ENCODE measurements at regions not wholly inside any gene's neighbourhood (a gene's known extent, or its start where the extent isn't known, plus 50 kb on each side); places are given as distances from the start of the nearest gene placed in this dataset.
A peak's percentile ranks its signal among the peaks of the same experiment; 100 is the strongest.

- no TSS peak for BruUV-seq (replicated peaks)
- Histone ChIP-seq H3K27me3 (ENCODE audit: control insufficient read depth in 1 of 2, insufficient read depth in 2 of 2, low read length in 2 of 2) (peaks cover 2 to 5% of the 10 kb centered on the region in 2 experiments; a peak in 2 of 5 replicates), H3K4me1 (ENCODE audit: insufficient read depth, low read length) (no peaks in the 10 kb centered on the region), H3K9ac (ENCODE audit: insufficient read depth, low read depth, low read length) (no peak overlapping the region), H2AFZ (ENCODE audit: low read length) (no peak overlapping the region), H3K36me3 (replicated peaks in 1 of 2; ENCODE audit: control insufficient read depth in 1 of 2, insufficient read depth in 2 of 2, low read length in 2 of 2) (no peaks in the 10 kb centered on the region), H3K27ac (ENCODE audit: extremely low read length, insufficient read depth, low read length) (no peak overlapping the region), H3K4me2 (ENCODE audit: low read depth, low read length) (no peak overlapping the region), H4K20me1 (ENCODE audit: insufficient read depth, low read length) (peaks cover 2% of the 10 kb centered on the region; the same call in 1 of the 2 replicates), H3K4me3 (replicated peaks in 1 of 3; ENCODE audit: insufficient read depth in 1 of 3, low read depth in 2 of 3, low read length in 3 of 3) (no peak overlapping the region), H3K9me3 (ENCODE audit: low read length) (no peaks in the 10 kb centered on the region), H3K79me2 (ENCODE audit: insufficient read depth, low read length) (no peaks in the 10 kb centered on the region)
- no peak for ATAC-seq
- CTCF ChIA-PET (ENCODE audit: low intra/inter-chr PET ratio, low total read pairs) = no interaction called here
- in situ Hi-C loops (cut with HindIII; ENCODE audit: extremely low pct_ligation_motif_present, low pct_unique_long_range_greater_than_20kb) (no loop called here), intact Hi-C loops (cut with micrococcal nuclease; ENCODE audit: unreplicated experiment) (no loop called here)
- no peak for FAIRE-seq
- no peak for DNase-seq (ENCODE audit: low spot score)
- TF ChIP-seq EHMT2 (IDR thresholded peaks at IDR 0.05; ENCODE audit: borderline replicate concordance, low read depth, low read length) = no peak
- TF ChIP-seq ZNF224 (CRISPR knock-in tag; IDR thresholded peaks at IDR 0.05) = no peak
- no peak for TF ChIP-seq BHLHE40 (IDR thresholded peaks at IDR 0.05; ENCODE audit: low read length)
- TF ChIP-seq ZSCAN29 (CRISPR knock-in tag; conservative IDR thresholded peaks at IDR 0.05) = no peak
- no peak for TF ChIP-seq ZFP91 (CRISPR knock-in tag; IDR thresholded peaks at IDR 0.05; ENCODE audit: borderline replicate concordance)
- TF ChIP-seq PPARG (CRISPR knock-in tag; conservative IDR thresholded peaks at IDR 0.05) = no peak
- TF ChIP-seq FOXK1 (CRISPR knock-in tag; IDR thresholded peaks at IDR 0.05; ENCODE audit: borderline replicate concordance, low read depth) = no peak
- POLR2A ChIA-PET = no interaction called here
- WGBS (ENCODE audit: low lambda C conversion rate) = 72% methylated on average over 36 of the region's 37 CpGs
These were observed 1033.7 kb downstream of the BRD1 start for GRCh38 chr22:48793949-48794348.

- H3K9me3 ChIP-seq (ENCODE audit: low read length) = no peaks in the 10 kb centered on the region
- H3K9ac ChIP-seq (ENCODE audit: insufficient read depth, low read depth, low read length) = no peak overlapping the region
- no peak for DNase-seq (ENCODE audit: low spot score)
- POLR2A ChIA-PET = no interaction called here
- in situ Hi-C loops (cut with HindIII; ENCODE audit: extremely low pct_ligation_motif_present, low pct_unique_long_range_greater_than_20kb) = no loop called here
- no peaks in the 10 kb centered on the region for H3K36me3 ChIP-seq (replicated peaks in 1 of 2; ENCODE audit: control insufficient read depth in 1 of 2, insufficient read depth in 2 of 2, low read length in 2 of 2)
- H3K27ac ChIP-seq (ENCODE audit: extremely low read length, insufficient read depth, low read length) = no peak overlapping the region
- WGBS (ENCODE audit: low lambda C conversion rate) = 77% methylated on average over 2 of the region's 3 CpGs
- FAIRE-seq = no peak
- ATAC-seq = peak; percentile 16; the same call in 1 of the 3 replicates
- H4K20me1 ChIP-seq (ENCODE audit: insufficient read depth, low read length) = no peaks in the 10 kb centered on the region
- H3K4me2 ChIP-seq (ENCODE audit: low read depth, low read length) = no peak overlapping the region; the same call in 1 of the 2 replicates
- intact Hi-C loops (cut with micrococcal nuclease; ENCODE audit: unreplicated experiment) = no loop called here
- H3K4me1 ChIP-seq (ENCODE audit: insufficient read depth, low read length) = peaks cover 38% of the 10 kb centered on the region
- CTCF ChIA-PET (ENCODE audit: low intra/inter-chr PET ratio, low total read pairs) = no interaction called here
- H3K4me3 ChIP-seq (replicated peaks in 1 of 3; ENCODE audit: insufficient read depth in 1 of 3, low read depth in 2 of 3, low read length in 3 of 3) = no peak overlapping the region
- no peaks in the 10 kb centered on the region for H3K79me2 ChIP-seq (ENCODE audit: insufficient read depth, low read length)
- no TSS peak for BruUV-seq (replicated peaks)
- H3K27me3 ChIP-seq (ENCODE audit: control insufficient read depth in 1 of 2, insufficient read depth in 2 of 2, low read length in 2 of 2) = no peaks in the 10 kb centered on the region
- H2AFZ ChIP-seq (ENCODE audit: low read length) = no peak overlapping the region
- TF ChIP-seq NCOA1 (CRISPR knock-in tag; IDR thresholded peaks at IDR 0.05) = no peak
- no peak for TF ChIP-seq NFKB2 (CRISPR knock-in tag; IDR thresholded peaks at IDR 0.05; ENCODE audit: borderline replicate concordance)
- TF ChIP-seq ZNF12 (CRISPR knock-in tag; IDR thresholded peaks at IDR 0.05) = no peak
- no peak for TF ChIP-seq TEAD3 (CRISPR knock-in tag; optimal IDR thresholded peaks at IDR 0.05; ENCODE audit: borderline replicate concordance)
- TF ChIP-seq ZSCAN25 (CRISPR knock-in tag; IDR thresholded peaks at IDR 0.05) = no peak
- TF ChIP-seq ATF7 (IDR thresholded peaks at IDR 0.05) = no peak
- TF ChIP-seq ATF7 (CRISPR knock-in tag; IDR thresholded peaks at IDR 0.05) = no peak
These were observed 1041.0 kb downstream of the BRD1 start for GRCh38 chr22:48786679-48786996.

Data from HepG2 (cell line).